ENCODE measurements at regions not wholly inside any gene's neighbourhood (a gene's known extent, or its start where the extent isn't known, plus 50 kb on each side); places are given as distances from the start of the nearest gene placed in this dataset.

GRCh38 chr18:34159691-34160185 lies 65.0 kb downstream of the NOL4 start:
- H3K4me3 Mint-ChIP-seq: no peak overlapping the region
- peaks cover 2% of the 10 kb centered on the region for H3K9me3 Mint-ChIP-seq
- H3K4me1 Mint-ChIP-seq: no peaks in the 10 kb centered on the region
- no peak for ATAC-seq
- H3K27me3 Mint-ChIP-seq: peaks cover 28% of the 10 kb centered on the region
- no peaks in the 10 kb centered on the region for H3K36me3 Mint-ChIP-seq
- H3K27ac Mint-ChIP-seq: no peak overlapping the region

DNA sequence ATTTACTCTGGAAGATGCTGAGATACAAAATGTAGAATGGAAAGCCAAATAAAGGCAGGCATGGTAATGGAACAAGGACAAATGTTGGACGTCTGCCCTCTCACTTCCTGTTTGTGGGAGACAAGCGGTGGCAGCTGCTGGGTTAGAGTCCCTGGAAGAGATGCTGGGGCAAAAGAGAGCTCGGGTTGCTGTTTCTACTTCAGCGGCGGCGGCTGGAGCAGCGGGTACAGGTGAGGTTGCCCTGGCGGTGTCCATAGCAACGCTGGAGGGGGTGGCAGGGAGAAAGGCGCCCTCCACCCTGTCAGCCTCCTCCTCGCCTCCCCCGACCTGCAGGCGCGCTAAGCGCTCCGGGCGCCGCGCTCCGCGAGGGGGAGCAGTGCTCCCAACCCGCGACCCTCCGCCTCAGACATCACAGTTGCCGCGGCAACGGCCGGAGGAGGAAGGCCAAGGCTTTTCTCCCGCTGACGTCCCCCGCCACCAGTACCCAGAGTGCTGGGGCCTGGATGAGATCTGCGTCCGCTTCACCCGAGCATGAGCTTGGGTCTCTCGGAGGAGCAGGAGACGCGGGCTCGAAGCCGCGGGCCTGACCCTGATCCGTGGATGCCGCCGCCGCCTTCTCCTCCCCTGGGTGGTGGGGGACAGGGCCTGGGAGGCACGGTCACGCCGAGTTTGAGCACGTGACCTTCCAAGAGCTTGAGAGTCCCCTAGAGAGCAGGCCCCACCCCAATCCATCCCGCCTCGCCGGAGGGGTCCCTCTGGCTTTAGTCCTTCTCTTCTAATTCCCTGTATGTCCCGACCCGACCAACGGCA lies 65.6 kb downstream of the NOL4 start:
- ATAC-seq: peak; percentile 59
- peaks cover 28% of the 10 kb centered on the region for H3K27me3 Mint-ChIP-seq
- H3K4me1 Mint-ChIP-seq: no peaks in the 10 kb centered on the region
- H3K27ac Mint-ChIP-seq: no peak overlapping the region
- H3K36me3 Mint-ChIP-seq: no peaks in the 10 kb centered on the region
- peaks cover 2% of the 10 kb centered on the region for H3K9me3 Mint-ChIP-seq
- no peak overlapping the region for H3K4me3 Mint-ChIP-seq

- Mint-ChIP-seq H3K27ac (no peak overlapping the region), H3K27me3 (peaks cover 15% of the 10 kb centered on the region), H3K4me1 (peaks cover 6% of the 10 kb centered on the region), H3K4me3 (peak overlapping the region; percentile 13), H3K36me3 (no peaks in the 10 kb centered on the region), H3K9me3 (no peaks in the 10 kb centered on the region)
- ATAC-seq: no peak
Measured at GRCh38 chr18:34153711-34154110, 71.0 kb downstream of the NOL4 start.

DNA sequence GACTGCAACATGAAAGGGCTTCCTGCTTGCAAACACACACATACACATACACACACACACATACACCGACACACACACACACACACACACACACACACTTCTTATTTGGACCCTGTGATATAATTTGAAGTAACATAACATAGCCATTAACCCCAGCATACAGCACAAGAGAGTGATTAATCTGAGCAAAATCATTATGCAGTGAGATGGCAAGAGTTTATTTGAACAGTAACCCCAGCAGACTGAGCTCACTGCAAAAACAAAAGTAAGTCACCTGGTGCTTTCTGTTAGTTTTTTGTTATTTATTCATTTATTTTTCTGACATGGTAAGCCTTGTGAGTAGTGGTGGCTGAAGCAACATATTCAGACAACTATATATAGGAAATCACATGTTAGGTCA lies 93.7 kb downstream of the NOL4 start:
- H3K4me1 Mint-ChIP-seq: no peaks in the 10 kb centered on the region
- H3K27me3 Mint-ChIP-seq: no peaks in the 10 kb centered on the region
- H3K4me3 Mint-ChIP-seq: no peak overlapping the region
- no peak overlapping the region for H3K27ac Mint-ChIP-seq
- no peaks in the 10 kb centered on the region for H3K9me3 Mint-ChIP-seq
- H3K36me3 Mint-ChIP-seq: no peaks in the 10 kb centered on the region
- no peak for ATAC-seq

DNA sequence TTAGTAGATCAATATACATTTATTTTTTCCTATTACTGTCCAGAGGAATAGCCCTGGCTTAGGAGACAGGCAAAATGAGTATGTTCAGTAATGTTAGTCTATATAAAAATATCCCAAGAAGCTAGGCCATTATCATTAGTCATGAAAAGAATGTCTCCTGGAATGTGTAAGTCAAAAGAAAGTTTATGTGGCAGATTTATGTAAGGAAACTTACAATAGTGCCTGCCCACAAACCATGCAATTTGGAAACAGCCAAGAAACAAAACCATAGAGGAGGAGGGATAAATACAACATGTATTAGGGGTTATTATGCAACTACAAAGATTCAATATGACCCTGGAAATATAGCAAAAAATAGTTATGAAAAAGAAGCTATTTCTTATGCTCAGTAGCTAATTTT lies 96.3 kb downstream of the NOL4 start:
- no peaks in the 10 kb centered on the region for H3K9me3 Mint-ChIP-seq
- no peak for ATAC-seq
- no peaks in the 10 kb centered on the region for H3K27me3 Mint-ChIP-seq
- H3K4me3 Mint-ChIP-seq: no peak overlapping the region
- no peaks in the 10 kb centered on the region for H3K36me3 Mint-ChIP-seq
- no peak overlapping the region for H3K27ac Mint-ChIP-seq
- H3K4me1 Mint-ChIP-seq: no peaks in the 10 kb centered on the region

- no peak for ATAC-seq
- Mint-ChIP-seq H3K9me3 (no peaks in the 10 kb centered on the region), H3K27ac (no peak overlapping the region), H3K4me1 (no peaks in the 10 kb centered on the region), H3K4me3 (no peak overlapping the region), H3K36me3 (no peaks in the 10 kb centered on the region), H3K27me3 (no peaks in the 10 kb centered on the region)
Measured at GRCh38 chr18:34126121-34126520, 98.6 kb downstream of the NOL4 start.

DNA sequence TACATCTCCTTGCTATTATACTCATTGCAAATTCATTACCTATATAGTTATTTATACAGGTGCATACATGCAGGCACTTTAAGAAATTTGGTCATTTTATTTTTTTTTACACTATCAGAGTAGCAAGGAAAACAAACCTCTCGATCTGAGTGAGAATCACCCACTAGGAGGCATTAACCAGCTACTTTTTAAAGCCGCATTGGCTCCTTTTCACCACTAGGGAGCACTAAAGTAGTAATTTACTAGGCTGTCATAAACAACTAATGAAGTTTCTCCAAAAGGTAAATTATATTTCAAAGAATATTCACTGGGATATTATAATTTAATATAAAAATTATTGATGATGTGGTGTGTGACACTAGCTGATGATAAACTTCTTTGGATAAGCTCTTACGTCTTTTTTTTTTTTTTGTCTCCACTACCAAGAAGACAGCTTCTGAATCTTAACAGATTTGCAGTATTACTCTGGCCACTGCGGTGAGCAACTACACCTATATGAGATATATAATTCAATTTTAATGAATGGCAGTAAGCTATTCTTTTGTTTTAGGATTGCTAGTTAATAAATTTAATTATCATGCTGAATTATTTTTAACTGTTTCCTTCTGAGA lies 101.9 kb downstream of the NOL4 start:
- H3K4me1 Mint-ChIP-seq: no peaks in the 10 kb centered on the region
- no peaks in the 10 kb centered on the region for H3K9me3 Mint-ChIP-seq
- H3K4me3 Mint-ChIP-seq: no peak overlapping the region
- no peak for ATAC-seq
- no peak overlapping the region for H3K27ac Mint-ChIP-seq
- H3K36me3 Mint-ChIP-seq: no peaks in the 10 kb centered on the region
- H3K27me3 Mint-ChIP-seq: no peaks in the 10 kb centered on the region

DNA sequence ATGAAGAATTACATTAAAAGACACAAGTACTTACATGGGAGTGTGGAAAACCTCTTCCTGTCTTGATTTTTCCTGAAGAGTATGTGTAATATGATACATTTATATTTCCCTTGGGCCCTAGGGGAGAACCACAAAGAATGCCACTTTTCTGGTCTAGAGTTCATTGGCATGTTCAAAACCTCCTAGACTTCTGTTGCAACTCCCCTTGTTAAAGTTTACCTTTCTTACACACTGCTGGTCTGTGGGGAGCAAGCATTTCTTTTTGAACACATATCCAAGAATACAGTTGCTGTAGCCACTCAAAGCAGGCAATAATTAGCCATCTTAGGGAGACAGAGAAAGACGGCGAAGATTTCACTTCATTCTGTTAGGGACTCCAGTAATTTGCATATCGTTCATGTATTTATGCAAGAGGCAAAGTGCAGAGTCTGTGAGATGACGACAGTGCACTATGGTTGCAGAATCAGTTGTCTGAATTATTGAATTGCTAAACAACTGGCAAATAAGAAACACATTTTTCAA lies 103.5 kb downstream of the NOL4 start:
- no peaks in the 10 kb centered on the region for H3K27me3 Mint-ChIP-seq
- H3K4me3 Mint-ChIP-seq: no peak overlapping the region
- H3K9me3 Mint-ChIP-seq: no peaks in the 10 kb centered on the region
- H3K4me1 Mint-ChIP-seq: no peaks in the 10 kb centered on the region
- H3K36me3 Mint-ChIP-seq: no peaks in the 10 kb centered on the region
- ATAC-seq: no peak
- no peak overlapping the region for H3K27ac Mint-ChIP-seq

DNA sequence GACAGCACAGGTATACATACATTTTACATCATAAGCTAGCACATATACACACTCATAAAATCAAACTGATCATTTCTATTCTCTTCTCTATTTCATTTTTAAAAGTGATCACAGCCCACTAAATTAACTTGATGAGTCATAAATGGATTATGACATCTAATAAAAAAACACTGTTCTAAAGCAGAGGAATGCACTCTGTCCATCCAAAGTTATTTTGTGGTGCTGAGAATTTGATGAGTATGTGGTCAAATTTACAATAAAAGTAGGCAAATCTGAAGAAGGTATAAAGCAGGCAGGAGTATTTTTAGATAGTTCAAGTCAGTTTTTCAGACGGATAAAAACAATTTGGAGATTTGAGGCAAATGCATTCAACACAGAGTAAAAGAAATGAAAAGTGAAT lies 104.4 kb downstream of the NOL4 start:
- Mint-ChIP-seq H3K36me3 (no peaks in the 10 kb centered on the region), H3K4me1 (no peaks in the 10 kb centered on the region), H3K27me3 (no peaks in the 10 kb centered on the region), H3K4me3 (no peak overlapping the region), H3K9me3 (no peaks in the 10 kb centered on the region), H3K27ac (no peak overlapping the region)
- ATAC-seq: no peak

GRCh38 chr18:34117319-34117718 lies 107.4 kb downstream of the NOL4 start:
- no peak for ATAC-seq
- Mint-ChIP-seq H3K9me3 (no peaks in the 10 kb centered on the region), H3K27me3 (no peaks in the 10 kb centered on the region), H3K36me3 (no peaks in the 10 kb centered on the region), H3K27ac (no peak overlapping the region), H3K4me1 (no peaks in the 10 kb centered on the region), H3K4me3 (no peak overlapping the region)

- Mint-ChIP-seq H3K9me3 (no peaks in the 10 kb centered on the region), H3K4me1 (no peaks in the 10 kb centered on the region), H3K27me3 (no peaks in the 10 kb centered on the region), H3K36me3 (no peaks in the 10 kb centered on the region), H3K4me3 (no peak overlapping the region), H3K27ac (no peak overlapping the region)
- ATAC-seq: no peak
Measured at GRCh38 chr18:34115409-34116081, 109.2 kb downstream of the NOL4 start.

DNA sequence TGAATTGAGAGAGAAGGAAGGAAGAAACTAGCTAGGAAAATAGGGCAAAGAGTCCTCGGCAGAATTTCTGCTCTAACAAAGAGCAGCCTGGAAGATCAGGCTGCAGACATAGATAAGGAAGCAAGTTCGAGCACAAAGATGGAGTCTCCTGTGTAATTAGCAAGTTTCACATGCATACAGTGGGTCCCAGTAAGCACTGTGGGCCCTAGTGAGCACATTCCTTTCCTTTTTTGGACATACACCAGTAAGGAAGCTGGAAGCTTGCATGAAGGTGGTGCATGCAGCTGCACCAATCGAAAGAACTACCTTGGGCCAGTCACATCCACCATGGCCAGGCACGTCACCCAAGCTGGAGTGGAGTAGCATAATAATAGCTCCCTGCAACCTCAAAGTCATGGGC lies 109.7 kb downstream of the NOL4 start:
- H3K4me1 Mint-ChIP-seq: no peaks in the 10 kb centered on the region
- no peaks in the 10 kb centered on the region for H3K36me3 Mint-ChIP-seq
- H3K4me3 Mint-ChIP-seq: no peak overlapping the region
- ATAC-seq: no peak
- H3K27me3 Mint-ChIP-seq: no peaks in the 10 kb centered on the region
- no peaks in the 10 kb centered on the region for H3K9me3 Mint-ChIP-seq
- no peak overlapping the region for H3K27ac Mint-ChIP-seq

DNA sequence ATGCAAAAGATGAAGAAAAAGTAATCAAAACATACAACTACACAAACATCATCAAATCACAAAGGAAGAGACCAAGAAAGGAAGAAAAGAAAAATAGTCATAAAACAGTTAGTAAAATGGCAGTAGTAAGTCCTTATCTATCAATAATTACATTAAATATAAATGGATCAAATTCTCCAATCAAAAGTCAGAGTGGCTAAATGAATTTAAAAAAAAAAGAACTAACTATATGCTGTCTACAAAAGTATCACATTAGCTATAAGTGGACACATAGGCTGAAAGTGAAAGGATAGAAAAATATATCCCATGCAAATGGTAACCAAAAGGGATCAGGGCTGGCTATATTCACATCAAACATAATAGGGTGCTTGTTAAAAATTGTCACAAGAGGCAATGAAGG lies 116.5 kb downstream of the NOL4 start:
- Mint-ChIP-seq H3K4me3 (no peak overlapping the region), H3K36me3 (no peaks in the 10 kb centered on the region), H3K27ac (no peak overlapping the region), H3K27me3 (no peaks in the 10 kb centered on the region), H3K9me3 (peaks cover 11% of the 10 kb centered on the region), H3K4me1 (no peaks in the 10 kb centered on the region)
- ATAC-seq: no peak

- Mint-ChIP-seq H3K9me3 (no peaks in the 10 kb centered on the region), H3K4me3 (no peak overlapping the region), H3K36me3 (no peaks in the 10 kb centered on the region), H3K27ac (no peak overlapping the region), H3K27me3 (no peaks in the 10 kb centered on the region), H3K4me1 (no peaks in the 10 kb centered on the region)
- ATAC-seq: no peak
Measured at GRCh38 chr18:34098109-34098508, 126.6 kb downstream of the NOL4 start.

DNA sequence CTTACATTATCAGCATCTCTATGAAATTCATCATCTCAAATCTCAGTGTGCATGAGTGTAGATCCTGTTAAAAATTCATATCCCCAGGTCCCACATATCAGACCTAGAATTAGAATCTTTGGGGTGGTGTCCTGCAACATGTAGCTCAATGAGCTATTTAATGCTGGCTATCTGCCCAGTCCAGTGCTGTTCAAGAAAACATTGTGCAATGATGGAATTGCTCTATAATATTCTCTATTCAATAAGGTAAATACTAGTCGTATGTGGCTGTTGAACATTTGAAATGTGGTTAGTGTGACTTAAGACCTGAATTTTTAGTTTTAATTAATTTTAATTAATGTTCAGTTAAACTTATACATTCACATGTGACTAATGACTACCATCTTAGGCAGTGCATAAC lies 127.4 kb downstream of the NOL4 start:
- H3K4me1 Mint-ChIP-seq: no peaks in the 10 kb centered on the region
- no peak overlapping the region for H3K27ac Mint-ChIP-seq
- no peak overlapping the region for H3K4me3 Mint-ChIP-seq
- ATAC-seq: no peak
- no peaks in the 10 kb centered on the region for H3K27me3 Mint-ChIP-seq
- H3K9me3 Mint-ChIP-seq: no peaks in the 10 kb centered on the region
- no peaks in the 10 kb centered on the region for H3K36me3 Mint-ChIP-seq

Data from stimulated activated memory B cell treated with anti-CD40 and anti-IgM and Interleukin-4, amounts not matched to agents 10 μg/mL and 1 μg/mL and 100 μg/mL, for 72 hours (primary cell).